Activated naive CD4-positive, alpha-beta T cell treated with anti-CD3 and anti-CD28 coated beads, Interleukin-2, amount 50 U/mL, for 72 hours (primary cell): ENCODE measurements at regions not wholly inside any gene's neighbourhood (a gene's known extent, or its start where the extent isn't known, plus 50 kb on each side); places are given as distances from the start of the nearest gene placed in this dataset.

Experiments
- ATAC-seq, 2 donors: fragments of 150-1000 bp; cut with Tn5 transposase; 2 replicates each; pipeline ENCODE4 v1.10.0; 2021; ENCODE audit warnings: mild to moderate bottlenecking in 2 of 2, moderate library complexity in 2 of 2
- DNase-seq, 2 donors: peaks; one replicate each; pipeline ENCODE4 v3.0.0; 2021 to 2022; ENCODE audit warnings: low spot score in 2 of 2
- H3K27ac Mint-ChIP-seq, 2 donors: one replicate each; pipeline ENCODE4 v1.8.0; 2022; ENCODE audit warnings: mild to moderate bottlenecking in 2 of 2, mixed read lengths in 2 of 2
- H3K36me3 Mint-ChIP-seq, 2 donors: one replicate each; pipeline ENCODE4 v1.8.0; 2022; ENCODE audit warnings: mixed read lengths in 2 of 2
- H3K9me3 Mint-ChIP-seq, 2 donors: one replicate each; pipeline ENCODE4 v1.8.0; 2022; ENCODE audit warnings: mixed read lengths in 2 of 2

- H3K36me3 Mint-ChIP-seq, result no peaks in the 10 kb centered on the region
- no peak for DNase-seq
- ATAC-seq, result no peak
Observed at GRCh38 chr12:20264026-20264425, 104.3 kb upstream of the PDE3A start.

GRCh38 chr12:20264608-20265114, 103.7 kb upstream of the PDE3A start:
- Mint-ChIP-seq H3K9me3 (peaks cover 0 to 8% of the 10 kb centered on the region in 2 donors), H3K27ac (no peak overlapping the region), H3K36me3 (no peaks in the 10 kb centered on the region)
- DNase-seq (no peak), ATAC-seq (no peak)

More at GRCh38 chr12:20264026-20264425, 104.3 kb upstream of the PDE3A start:
- Mint-ChIP-seq H3K27ac (no peak overlapping the region), H3K9me3 (peaks cover 0 to 3% of the 10 kb centered on the region in 2 donors)

- no peak overlapping the region for H3K27ac Mint-ChIP-seq
- no peaks in the 10 kb centered on the region for H3K36me3 Mint-ChIP-seq
- no peak for ATAC-seq
Observed at GRCh38 chr12:20268121-20268732, 100.1 kb upstream of the PDE3A start.

GRCh38 chr12:20268771-20269170, 99.6 kb upstream of the PDE3A start:
- no peak overlapping the region for H3K27ac Mint-ChIP-seq
- DNase-seq, result no peak
- no peaks in the 10 kb centered on the region for H3K36me3 Mint-ChIP-seq
- peaks cover 0 to 8% of the 10 kb centered on the region in 2 donors for H3K9me3 Mint-ChIP-seq
- ATAC-seq, result no peak

More at GRCh38 chr12:20268121-20268732, 100.1 kb upstream of the PDE3A start:
- DNase-seq, result no peak
- H3K9me3 Mint-ChIP-seq, result peaks cover 0 to 8% of the 10 kb centered on the region in 2 donors

GRCh38 chr12:20269337-20270067, 98.8 kb upstream of the PDE3A start:
- ATAC-seq (no peak), DNase-seq (no peak)
- H3K27ac Mint-ChIP-seq, result no peak overlapping the region
- H3K36me3 Mint-ChIP-seq, result no peaks in the 10 kb centered on the region
- peaks cover 0 to 8% of the 10 kb centered on the region in 2 donors for H3K9me3 Mint-ChIP-seq

- Mint-ChIP-seq H3K9me3 (peaks cover 0 to 5% of the 10 kb centered on the region in 2 donors), H3K27ac (no peak overlapping the region), H3K36me3 (no peaks in the 10 kb centered on the region)
- DNase-seq (no peak), ATAC-seq (no peak)
Observed at GRCh38 chr12:20270557-20270956, 97.8 kb upstream of the PDE3A start.

- H3K27ac Mint-ChIP-seq, result no peak overlapping the region
- no peak for DNase-seq
- peaks cover 0 to 5% of the 10 kb centered on the region in 2 donors for H3K9me3 Mint-ChIP-seq
- no peak for ATAC-seq
- H3K36me3 Mint-ChIP-seq, result no peaks in the 10 kb centered on the region
Observed at GRCh38 chr12:20272161-20272560, 96.2 kb upstream of the PDE3A start.

- no peak for ATAC-seq
- DNase-seq, result no peak
- Mint-ChIP-seq H3K9me3 (peaks cover 0 to 5% of the 10 kb centered on the region in 2 donors), H3K27ac (no peak overlapping the region), H3K36me3 (no peaks in the 10 kb centered on the region)
Observed at GRCh38 chr12:20272801-20273200, 95.5 kb upstream of the PDE3A start.

- ATAC-seq (no peak), DNase-seq (no peak)
- Mint-ChIP-seq H3K36me3 (no peaks in the 10 kb centered on the region), H3K9me3 (peaks cover 0 to 5% of the 10 kb centered on the region in 2 donors), H3K27ac (no peak overlapping the region)
Observed at GRCh38 chr12:20274008-20274407, 94.3 kb upstream of the PDE3A start.

GRCh38 chr12:20278276-20278675, 90.1 kb upstream of the PDE3A start:
- no peaks in the 10 kb centered on the region for H3K36me3 Mint-ChIP-seq
- DNase-seq (no peak), ATAC-seq (no peak)
- H3K9me3 Mint-ChIP-seq, result peaks cover 0 to 4% of the 10 kb centered on the region in 2 donors
- no peak overlapping the region for H3K27ac Mint-ChIP-seq

GRCh38 chr12:20280515-20280914, 87.8 kb upstream of the PDE3A start:
- DNase-seq (no peak), ATAC-seq (no peak)
- Mint-ChIP-seq H3K36me3 (no peaks in the 10 kb centered on the region), H3K27ac (no peak overlapping the region), H3K9me3 (peaks cover 0 to 4% of the 10 kb centered on the region in 2 donors)

- Mint-ChIP-seq H3K36me3 (no peaks in the 10 kb centered on the region), H3K27ac (no peak overlapping the region), H3K9me3 (peaks cover 5 to 9% of the 10 kb centered on the region in 2 donors)
- no peak for ATAC-seq
- no peak for DNase-seq
Observed at GRCh38 chr12:20282401-20282800, 85.9 kb upstream of the PDE3A start.

GRCh38 chr12:20283482-20283881, 84.9 kb upstream of the PDE3A start:
- peaks cover 7 to 9% of the 10 kb centered on the region in 2 donors for H3K9me3 Mint-ChIP-seq
- H3K27ac Mint-ChIP-seq, result no peak overlapping the region
- no peak for DNase-seq
- H3K36me3 Mint-ChIP-seq, result no peaks in the 10 kb centered on the region
- ATAC-seq, result no peak

- H3K27ac Mint-ChIP-seq, result no peak overlapping the region
Observed at GRCh38 chr12:20289520-20289919, 78.8 kb upstream of the PDE3A start.

GRCh38 chr12:20300457-20300856, 67.9 kb upstream of the PDE3A start:
- H3K36me3 Mint-ChIP-seq, result peaks cover 5 to 21% of the 10 kb centered on the region in 2 donors
- H3K27ac Mint-ChIP-seq, result no peak overlapping the region
- DNase-seq (no peak), ATAC-seq (no peak)
- peaks cover 22 to 48% of the 10 kb centered on the region in 2 donors for H3K9me3 Mint-ChIP-seq

More at GRCh38 chr12:20289520-20289919, 78.8 kb upstream of the PDE3A start:
- Mint-ChIP-seq H3K36me3 (no peaks in the 10 kb centered on the region), H3K9me3 (peaks cover 15 to 24% of the 10 kb centered on the region in 2 donors)
- DNase-seq, result no peak
- no peak for ATAC-seq

GRCh38 chr12:20305470-20305869, 62.9 kb upstream of the PDE3A start:
- Mint-ChIP-seq H3K9me3 (peaks cover 32 to 43% of the 10 kb centered on the region in 2 donors), H3K36me3 (peaks cover 0 to 20% of the 10 kb centered on the region in 2 donors), H3K27ac (no peak overlapping the region)
- DNase-seq (no peak), ATAC-seq (no peak)

GRCh38 chr12:20309504-20310148, 58.7 kb upstream of the PDE3A start:
- Mint-ChIP-seq H3K27ac (no peak overlapping the region), H3K36me3 (peaks cover 0 to 20% of the 10 kb centered on the region in 2 donors), H3K9me3 (peaks cover 27 to 31% of the 10 kb centered on the region in 2 donors)
- no peak for DNase-seq
- no peak for ATAC-seq
